GM23338 (cell line): ENCODE measurements at regions not wholly inside any gene's neighbourhood (a gene's known extent, or its start where the extent isn't known, plus 50 kb on each side); places are given as distances from the start of the nearest gene placed in this dataset.
A peak's percentile ranks its signal among the peaks of the same experiment; 100 is the strongest.

Experiments
- ATAC-seq: fragments of 200-7000 bp; cut with Tn5 transposase; 3 replicates; pipeline ENCODE4 v1.9.1; 2020
- DNase-seq: peaks from one replicate; pipeline ENCODE4 v3.0.0-alpha.2; 2015; ENCODE audit warnings: low spot score
- H2AFZ ChIP-seq: fragments of 200-600 bp; sonication (generic); 2 replicates; pipeline ENCODE4 v1.8.0; 2016; ENCODE audit warnings: antibody characterized with exemption, mild to moderate bottlenecking, moderate library complexity
- H3F3A ChIP-seq: fragments of 200-600 bp; sonication (generic); replicated peaks from 2 replicates; pipeline ENCODE4 v1.8.0; 2017; ENCODE audit warnings: antibody characterized with exemption, mixed run types, low read depth
- H3K27ac ChIP-seq: fragments of 200-600 bp; sonication (generic); 2 replicates; pipeline ENCODE4 v1.6.1; 2016; ENCODE audit warnings: low read depth
- H3K27me3 ChIP-seq: fragments of 200-600 bp; sonication (generic); 2 replicates; pipeline ENCODE4 v1.8.0; 2016; ENCODE audit warnings: mild to moderate bottlenecking, mixed run types, moderate library complexity; ENCODE audit not compliant: insufficient read depth
- H3K36me3 ChIP-seq: fragments of 200-600 bp; sonication (generic); 2 replicates; pipeline ENCODE4 v1.8.0; 2016; ENCODE audit warnings: mild to moderate bottlenecking; ENCODE audit not compliant: insufficient read depth
- H3K4me1 ChIP-seq: fragments of 200-600 bp; sonication (generic); 2 replicates; pipeline ENCODE4 v1.8.0; 2016; ENCODE audit warnings: mild to moderate bottlenecking, moderate library complexity; ENCODE audit not compliant: insufficient read depth
- H3K4me2 ChIP-seq: fragments of 200-600 bp; sonication (generic); 2 replicates; pipeline ENCODE4 v1.7.1; 2017; ENCODE audit warnings: mixed run types
- H3K4me3 ChIP-seq: fragments of 200-600 bp; sonication (generic); 2 replicates; pipeline ENCODE4 v1.6.1; 2016; ENCODE audit warnings: mixed run types
- H3K79me2 ChIP-seq: fragments of 200-600 bp; sonication (generic); replicated peaks from 2 replicates; pipeline ENCODE4 v1.8.0; 2017; ENCODE audit warnings: mild to moderate bottlenecking; ENCODE audit not compliant: insufficient read depth
- H3K9me2 ChIP-seq: fragments of 200-600 bp; sonication (generic); 2 replicates; pipeline ENCODE4 v1.8.0; 2017; ENCODE audit not compliant: insufficient read depth
- H4K20me1 ChIP-seq: fragments of 200-600 bp; sonication (generic); replicated peaks from 2 replicates; pipeline ENCODE4 v1.8.0; 2017; ENCODE audit warnings: mild to moderate bottlenecking; ENCODE audit not compliant: insufficient read depth
- H3K27ac Mint-ChIP-seq: 2 replicates; pipeline ENCODE4 v1.8.0; 2020; ENCODE audit warnings: inconsistent platforms, mild to moderate bottlenecking, moderate library complexity, mixed read lengths
- H3K27me3 Mint-ChIP-seq: 3 replicates; pipeline ENCODE4 v1.8.0; 2022; ENCODE audit warnings: low read depth, mild to moderate bottlenecking, moderate library complexity, mixed read lengths, inconsistent platforms; ENCODE audit not compliant: insufficient read depth, poor library complexity
- H3K36me3 Mint-ChIP-seq: 3 replicates; pipeline ENCODE4 v1.8.0; 2021; ENCODE audit warnings: low read depth, mild to moderate bottlenecking, inconsistent platforms, moderate library complexity, mixed read lengths
- H3K4me1 Mint-ChIP-seq: 3 replicates; pipeline ENCODE4 v1.8.0; 2020; ENCODE audit warnings: mild to moderate bottlenecking, inconsistent platforms, mixed read lengths
- H3K4me3 Mint-ChIP-seq: 3 replicates; pipeline ENCODE4 v1.8.0; 2021; ENCODE audit warnings: moderate library complexity, mild to moderate bottlenecking, inconsistent platforms, mixed read lengths
- H3K9me3 Mint-ChIP-seq: 3 replicates; pipeline ENCODE4 v1.8.0; 2020; ENCODE audit warnings: moderate library complexity, mild to moderate bottlenecking, inconsistent platforms, mixed read lengths
- ETS1 ChIP-seq: IDR thresholded peaks from 2 replicates; pipeline ENCODE4 v1.6.1; 2016; ENCODE audit warnings: antibody characterized with exemption
- EZH2 ChIP-seq: fragments of 200-600 bp; sonication (generic); IDR thresholded peaks from one replicate; pipeline ENCODE4 v1.8.0; 2017; ENCODE audit warnings: antibody characterized with exemption, mild to moderate bottlenecking, low read depth; ENCODE audit not compliant: unreplicated experiment
- EZH2phosphoT487 ChIP-seq: fragments of 200-600 bp; sonication (generic); IDR thresholded peaks from one replicate; pipeline ENCODE4 v1.8.1; 2018; ENCODE audit warnings: antibody characterized with exemption; ENCODE audit not compliant: unreplicated experiment
- JUNB ChIP-seq: IDR thresholded peaks from one replicate; pipeline ENCODE4 v1.6.1; 2016; ENCODE audit warnings: antibody characterized with exemption; ENCODE audit not compliant: unreplicated experiment
- NANOG ChIP-seq: IDR thresholded peaks from 2 replicates; pipeline ENCODE4 v1.6.1; 2016; ENCODE audit warnings: antibody characterized with exemption, borderline replicate concordance
- POLR2AphosphoS5 ChIP-seq: IDR thresholded peaks from 2 replicates; pipeline ENCODE4 v1.6.1; 2016; ENCODE audit warnings: antibody characterized with exemption, low read depth
- STAT1 ChIP-seq: IDR thresholded peaks from one replicate; pipeline ENCODE4 v1.6.1; 2016; ENCODE audit warnings: antibody characterized with exemption; ENCODE audit not compliant: unreplicated experiment
- ZNF114 ChIP-seq: fragments of 250-450 bp; sonication (Bioruptor Pico); IDR thresholded peaks from 2 replicates; pipeline ENCODE4 v1.5.0; 2020; ENCODE audit warnings: mild to moderate bottlenecking, moderate library complexity
- ZNF331 ChIP-seq: fragments of 250-450 bp; sonication (Bioruptor Pico); IDR thresholded peaks from 2 replicates; pipeline ENCODE4 v1.5.0; 2020; ENCODE audit warnings: low read depth, mild to moderate bottlenecking, moderate library complexity
- ZNF462 ChIP-seq: fragments of 250-450 bp; sonication (Bioruptor Pico); IDR thresholded peaks from 2 replicates; pipeline ENCODE4 v1.5.0; 2020; ENCODE audit warnings: mild to moderate bottlenecking, moderate library complexity
- TF ChIP-seq, protein P1 (sequence below): IDR thresholded peaks from one replicate; pipeline ENCODE4 v1.6.1; 2018; ENCODE audit warnings: antibody characterized with exemption; ENCODE audit not compliant: unreplicated experiment
- TF ChIP-seq, protein P2 (sequence below), 2 experiments: fragments of 200-600 bp in 1 of 2; sonication (generic) in 1 of 2; conservative IDR thresholded peaks; 2 replicates each; pipeline versions ENCODE4 v1.5.1 to v1.6.1; 2016 to 2017; ENCODE audit warnings: antibody characterized with exemption in 2 of 2, low read depth in 2 of 2, mild to moderate bottlenecking in 2 of 2, moderate library complexity in 1 of 2

DNA sequence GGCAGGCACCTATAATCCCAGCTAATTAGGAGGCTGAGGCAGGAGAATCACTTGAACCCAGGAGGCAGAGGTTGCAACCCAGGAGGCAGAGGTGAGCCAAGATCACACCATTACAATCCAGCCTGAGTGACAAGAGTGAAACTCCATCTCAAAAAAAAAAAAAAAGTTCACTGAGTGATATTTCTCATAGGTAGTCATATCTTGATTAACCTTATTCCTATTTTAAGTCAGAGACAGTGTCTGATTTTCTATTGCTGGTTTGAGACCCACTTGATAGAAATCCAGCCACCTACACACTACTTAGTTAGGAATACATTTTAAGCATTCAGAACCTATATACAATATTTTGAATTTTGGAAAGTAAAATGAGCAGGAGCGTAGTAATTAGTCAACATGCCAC is 357.4 kb upstream of the ADGRL2 start (continued):
- TF ChIP-seq ZNF462 (CRISPR knock-in tag) (no peak), STAT1 (no peak), EZH2 (no peak), POLR2AphosphoS5 (no peak)

GRCh38 chr1:81439046-81439823 is 361.5 kb upstream of the ADGRL2 start:
- Mint-ChIP-seq H3K27me3 (peaks cover 2% of the 10 kb centered on the region), H3K36me3 (peaks cover 20% of the 10 kb centered on the region), H3K27ac (no peak overlapping the region), H3K4me1 (peaks cover 8% of the 10 kb centered on the region), H3K9me3 (peaks cover 13% of the 10 kb centered on the region), H3K4me3 (no peak overlapping the region)
- no peaks in the 10 kb centered on the region for H4K20me1 ChIP-seq
- no peaks in the 10 kb centered on the region; the same call in 1 of the 2 replicates for H3K4me1 ChIP-seq
- H3K36me3 ChIP-seq, result no peaks in the 10 kb centered on the region; the same call in 1 of the 2 replicates
- no peaks in the 10 kb centered on the region for H3K27me3 ChIP-seq
- H3K27ac ChIP-seq, result no peak overlapping the region
- 0 out of 2 replicates have a peak, but pooled peaks cover 4% of the 10 kb centered on the region for H3K9me2 ChIP-seq
- no peak overlapping the region for H3K4me3 ChIP-seq
- peak overlapping the region; percentile 52; the same call in 1 of the 2 replicates for H2AFZ ChIP-seq
- DNase-seq, result no peak
- no peaks in the 10 kb centered on the region for H3K79me2 ChIP-seq
- no peak for ATAC-seq
- no peak overlapping the region for H3K4me2 ChIP-seq
- no peaks in the 10 kb centered on the region for H3F3A ChIP-seq
- TF ChIP-seq EZH2phosphoT487, result no peak
- TF ChIP-seq ZNF114 (CRISPR knock-in tag), result no peak
- no peak for TF ChIP-seq STAT1
- TF ChIP-seq EZH2, result no peak
- TF ChIP-seq, protein P1, sequence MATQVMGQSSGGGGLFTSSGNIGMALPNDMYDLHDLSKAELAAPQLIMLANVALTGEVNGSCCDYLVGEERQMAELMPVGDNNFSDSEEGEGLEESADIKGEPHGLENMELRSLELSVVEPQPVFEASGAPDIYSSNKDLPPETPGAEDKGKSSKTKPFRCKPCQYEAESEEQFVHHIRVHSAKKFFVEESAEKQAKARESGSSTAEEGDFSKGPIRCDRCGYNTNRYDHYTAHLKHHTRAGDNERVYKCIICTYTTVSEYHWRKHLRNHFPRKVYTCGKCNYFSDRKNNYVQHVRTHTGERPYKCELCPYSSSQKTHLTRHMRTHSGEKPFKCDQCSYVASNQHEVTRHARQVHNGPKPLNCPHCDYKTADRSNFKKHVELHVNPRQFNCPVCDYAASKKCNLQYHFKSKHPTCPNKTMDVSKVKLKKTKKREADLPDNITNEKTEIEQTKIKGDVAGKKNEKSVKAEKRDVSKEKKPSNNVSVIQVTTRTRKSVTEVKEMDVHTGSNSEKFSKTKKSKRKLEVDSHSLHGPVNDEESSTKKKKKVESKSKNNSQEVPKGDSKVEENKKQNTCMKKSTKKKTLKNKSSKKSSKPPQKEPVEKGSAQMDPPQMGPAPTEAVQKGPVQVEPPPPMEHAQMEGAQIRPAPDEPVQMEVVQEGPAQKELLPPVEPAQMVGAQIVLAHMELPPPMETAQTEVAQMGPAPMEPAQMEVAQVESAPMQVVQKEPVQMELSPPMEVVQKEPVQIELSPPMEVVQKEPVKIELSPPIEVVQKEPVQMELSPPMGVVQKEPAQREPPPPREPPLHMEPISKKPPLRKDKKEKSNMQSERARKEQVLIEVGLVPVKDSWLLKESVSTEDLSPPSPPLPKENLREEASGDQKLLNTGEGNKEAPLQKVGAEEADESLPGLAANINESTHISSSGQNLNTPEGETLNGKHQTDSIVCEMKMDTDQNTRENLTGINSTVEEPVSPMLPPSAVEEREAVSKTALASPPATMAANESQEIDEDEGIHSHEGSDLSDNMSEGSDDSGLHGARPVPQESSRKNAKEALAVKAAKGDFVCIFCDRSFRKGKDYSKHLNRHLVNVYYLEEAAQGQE, result no peak
- TF ChIP-seq JUNB, result no peak
- no peak for TF ChIP-seq POLR2AphosphoS5
- no peak for TF ChIP-seq NANOG
- TF ChIP-seq ETS1, result no peak
- TF ChIP-seq, protein P2, sequence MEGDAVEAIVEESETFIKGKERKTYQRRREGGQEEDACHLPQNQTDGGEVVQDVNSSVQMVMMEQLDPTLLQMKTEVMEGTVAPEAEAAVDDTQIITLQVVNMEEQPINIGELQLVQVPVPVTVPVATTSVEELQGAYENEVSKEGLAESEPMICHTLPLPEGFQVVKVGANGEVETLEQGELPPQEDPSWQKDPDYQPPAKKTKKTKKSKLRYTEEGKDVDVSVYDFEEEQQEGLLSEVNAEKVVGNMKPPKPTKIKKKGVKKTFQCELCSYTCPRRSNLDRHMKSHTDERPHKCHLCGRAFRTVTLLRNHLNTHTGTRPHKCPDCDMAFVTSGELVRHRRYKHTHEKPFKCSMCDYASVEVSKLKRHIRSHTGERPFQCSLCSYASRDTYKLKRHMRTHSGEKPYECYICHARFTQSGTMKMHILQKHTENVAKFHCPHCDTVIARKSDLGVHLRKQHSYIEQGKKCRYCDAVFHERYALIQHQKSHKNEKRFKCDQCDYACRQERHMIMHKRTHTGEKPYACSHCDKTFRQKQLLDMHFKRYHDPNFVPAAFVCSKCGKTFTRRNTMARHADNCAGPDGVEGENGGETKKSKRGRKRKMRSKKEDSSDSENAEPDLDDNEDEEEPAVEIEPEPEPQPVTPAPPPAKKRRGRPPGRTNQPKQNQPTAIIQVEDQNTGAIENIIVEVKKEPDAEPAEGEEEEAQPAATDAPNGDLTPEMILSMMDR (conservative IDR thresholded peaks at IDR 0.05; ENCODE audit: low read depth in 2 of 2), result no peak
- no peak for TF ChIP-seq ZNF331
